ENCODE measurements at regions not wholly inside any gene's neighbourhood (a gene's known extent, or its start where the extent isn't known, plus 50 kb on each side); places are given as distances from the start of the nearest gene placed in this dataset.

DNA sequence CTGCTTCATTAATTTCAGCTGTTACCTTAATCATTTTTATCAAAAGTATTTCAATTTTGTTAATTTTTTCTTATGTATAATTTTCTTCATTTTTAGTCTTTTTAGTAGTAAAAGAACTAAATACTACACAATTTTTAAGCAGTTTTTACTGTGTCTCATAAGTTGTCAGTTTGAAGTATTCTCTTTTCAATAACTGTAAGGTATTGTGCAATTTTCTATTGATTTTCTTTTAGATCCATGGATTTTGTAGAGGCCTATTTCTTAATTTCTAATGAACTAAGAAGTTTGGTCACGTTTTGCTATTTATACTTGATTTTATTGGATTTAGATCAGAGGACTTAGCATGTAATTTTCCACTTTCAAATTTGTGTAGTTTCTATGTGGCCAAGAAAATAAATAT lies 207.7 kb upstream of the PRR16 start:
- TF ChIP-seq, protein P1, sequence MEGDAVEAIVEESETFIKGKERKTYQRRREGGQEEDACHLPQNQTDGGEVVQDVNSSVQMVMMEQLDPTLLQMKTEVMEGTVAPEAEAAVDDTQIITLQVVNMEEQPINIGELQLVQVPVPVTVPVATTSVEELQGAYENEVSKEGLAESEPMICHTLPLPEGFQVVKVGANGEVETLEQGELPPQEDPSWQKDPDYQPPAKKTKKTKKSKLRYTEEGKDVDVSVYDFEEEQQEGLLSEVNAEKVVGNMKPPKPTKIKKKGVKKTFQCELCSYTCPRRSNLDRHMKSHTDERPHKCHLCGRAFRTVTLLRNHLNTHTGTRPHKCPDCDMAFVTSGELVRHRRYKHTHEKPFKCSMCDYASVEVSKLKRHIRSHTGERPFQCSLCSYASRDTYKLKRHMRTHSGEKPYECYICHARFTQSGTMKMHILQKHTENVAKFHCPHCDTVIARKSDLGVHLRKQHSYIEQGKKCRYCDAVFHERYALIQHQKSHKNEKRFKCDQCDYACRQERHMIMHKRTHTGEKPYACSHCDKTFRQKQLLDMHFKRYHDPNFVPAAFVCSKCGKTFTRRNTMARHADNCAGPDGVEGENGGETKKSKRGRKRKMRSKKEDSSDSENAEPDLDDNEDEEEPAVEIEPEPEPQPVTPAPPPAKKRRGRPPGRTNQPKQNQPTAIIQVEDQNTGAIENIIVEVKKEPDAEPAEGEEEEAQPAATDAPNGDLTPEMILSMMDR (IDR thresholded peaks at IDR 0.05): no peak
- TF ChIP-seq ZFX (IDR thresholded peaks at IDR 0.05; ENCODE audit: borderline replicate concordance): no peak

Data from 22Rv1 (cell line).